Panc1 (cell line): ENCODE measurements at regions not wholly inside any gene's neighbourhood (a gene's known extent, or its start where the extent isn't known, plus 50 kb on each side); places are given as distances from the start of the nearest gene placed in this dataset.

Source experiments
- ATAC-seq: fragments of 200-7000 bp; cut with Tn5 transposase; 2 replicates; pipeline ENCODE4 v1.9.1; 2020; ENCODE audit warnings: mild to moderate bottlenecking, moderate library complexity
- BruUV-seq: library from RNA; stranded (reverse); fragments of 400-500 nt; replicated peaks from 2 replicates; lab custom pipeline; 2021; lab: Mats Ljungman, UMichigan
- CTCF ChIA-PET: fragments of 300-600 bp; sonication (Branson Sonifier 250); formaldehyde crosslinking; loops from one replicate; lab custom pipeline; 2022; ENCODE audit warnings: antibody characterized with exemption; lab: Charles Lee
- POLR2A ChIA-PET: fragments of 300-600 bp; sonication (Branson Sonifier 250); formaldehyde crosslinking; loops from one replicate; lab custom pipeline; 2022; ENCODE audit warnings: antibody characterized with exemption; lab: Charles Lee
- DNase-seq: peaks from one replicate; pipeline ENCODE4 v3.0.0-alpha.2; 2010; ENCODE audit warnings: low read depth, low spot score
- H3K27ac ChIP-seq: 2 replicates; pipeline ENCODE4 v1.5.1; 2011; ENCODE audit warnings: mild to moderate bottlenecking, low read length, inconsistent platforms
- H3K27me3 ChIP-seq: fragments of 200-500 bp; sonication (Bioruptor generic); 2 replicates; pipeline ENCODE4 v1.6.0; 2014; ENCODE audit warnings: low read length, inconsistent platforms; ENCODE audit not compliant: control insufficient read depth, insufficient read depth
- H3K36me3 ChIP-seq: fragments of 200-500 bp; sonication (Bioruptor generic); 2 replicates; pipeline ENCODE4 v1.5.1; 2014; ENCODE audit warnings: inconsistent platforms, mild to moderate bottlenecking, low read length, moderate library complexity; ENCODE audit not compliant: control insufficient read depth, insufficient read depth
- H3K4me1 ChIP-seq: 2 replicates; pipeline ENCODE4 v1.5.1; 2011; ENCODE audit warnings: inconsistent platforms, mild to moderate bottlenecking, low read length, moderate library complexity; ENCODE audit not compliant: control insufficient read depth, insufficient read depth
- H3K4me3 ChIP-seq, 2 experiments: 2 replicates each; pipeline ENCODE4 v1.5.1; 2011 to 2012; ENCODE audit warnings: low read depth in 2 of 2, low read length in 2 of 2, mild to moderate bottlenecking in 2 of 2, inconsistent platforms in 1 of 2, moderate library complexity in 1 of 2
- H3K9me3 ChIP-seq: fragments of 200-500 bp; sonication (Bioruptor generic); 2 replicates; pipeline ENCODE4 v1.5.1; 2014; ENCODE audit warnings: low read depth, mild to moderate bottlenecking, inconsistent platforms, low read length, moderate library complexity; ENCODE audit not compliant: control insufficient read depth, insufficient read depth
- CTCF ChIP-seq: fragments of 450-650 bp; IDR thresholded peaks from 2 replicates; pipeline ENCODE4 v1.5.1; 2017; ENCODE audit warnings: mild to moderate bottlenecking
- POLR2AphosphoS5 ChIP-seq: IDR thresholded peaks from 2 replicates; pipeline ENCODE4 v1.6.1; 2012; ENCODE audit warnings: mild to moderate bottlenecking, low read depth, low read length, moderate library complexity
- REST ChIP-seq, 2 experiments: IDR thresholded peaks; 2 replicates each; pipeline ENCODE4 v1.6.1; 2011 to 2012; ENCODE audit warnings: low read depth in 2 of 2, control low read depth in 1 of 2, low read length in 1 of 2, mild to moderate bottlenecking in 1 of 2, moderate library complexity in 1 of 2; ENCODE audit not compliant: insufficient read depth in 1 of 2
- SIN3A ChIP-seq: IDR thresholded peaks from 2 replicates; pipeline ENCODE4 v1.6.1; 2012; ENCODE audit warnings: low read depth, mild to moderate bottlenecking, low read length, moderate library complexity, borderline replicate concordance; ENCODE audit not compliant: insufficient read depth
- TCF7L2 ChIP-seq: IDR thresholded peaks from 2 replicates; pipeline ENCODE4 v1.6.1; 2011; ENCODE audit warnings: mild to moderate bottlenecking, low read depth, low read length, inconsistent platforms
- in situ Hi-C: cut with HindIII; loops from 2 replicates; pipeline ENCODE4 v1.10.0; 2016; ENCODE audit warnings: low sequenced_read_pairs, low pct_unique_long_range_greater_than_20kb
- intact Hi-C: fragments of 100-400 bp; cut with micrococcal nuclease; formaldehyde crosslinking; loops from one replicate; pipeline ENCODE4 v1.10.0; 2022; ENCODE audit not compliant: unreplicated experiment

DNA sequence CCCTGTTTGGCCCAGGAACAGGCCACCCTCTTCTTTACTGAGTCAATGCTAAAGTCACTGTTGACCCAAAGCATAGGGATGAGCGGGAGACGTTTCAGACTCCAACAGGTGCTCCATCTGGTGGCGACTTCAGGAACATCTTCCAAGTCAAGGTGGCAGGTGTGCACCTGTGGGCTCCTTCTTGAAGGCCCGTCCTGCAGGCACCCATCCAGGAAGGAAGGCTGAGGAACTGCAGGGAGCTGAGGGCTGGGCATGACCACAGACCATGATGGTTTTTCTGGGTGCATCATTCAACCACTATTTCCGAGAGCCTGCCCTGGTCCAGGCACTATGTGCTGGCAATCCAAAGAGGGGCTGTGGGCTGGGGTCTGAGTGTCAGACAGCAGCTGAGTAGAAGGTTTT lies 142.8 kb downstream of the NDUFA10 start:
- peak; percentile 18 for DNase-seq
- ChIA-PET CTCF (no interaction called here), POLR2A (no interaction called here)
- Histone ChIP-seq H3K4me1 (no peaks in the 10 kb centered on the region), H3K36me3 (no peaks in the 10 kb centered on the region), H3K27me3 (no peaks in the 10 kb centered on the region; the same call in 1 of the 2 replicates), H3K27ac (no peak overlapping the region), H3K4me3 (no peak overlapping the region), H3K9me3 (peaks cover 23% of the 10 kb centered on the region; the same call in 1 of the 2 replicates)
- in situ Hi-C loops = no loop called here
- TF ChIP-seq CTCF = peak; percentile 81
- TF ChIP-seq POLR2AphosphoS5 = no peak
- ATAC-seq = peak; percentile 85
- BruUV-seq = no TSS peak
- intact Hi-C loops = no loop called here

GRCh38 chr2:239881561-239882320 lies 143.4 kb downstream of the NDUFA10 start:
- in situ Hi-C loops (no loop called here), intact Hi-C loops (no loop called here)
- ChIA-PET CTCF (no interaction called here), POLR2A (no interaction called here)
- no TSS peak for BruUV-seq
- Histone ChIP-seq H3K4me1 (no peaks in the 10 kb centered on the region), H3K27me3 (peaks cover 4% of the 10 kb centered on the region), H3K4me3 (no peak overlapping the region), H3K9me3 (peaks cover 21% of the 10 kb centered on the region; the same call in 1 of the 2 replicates), H3K36me3 (no peaks in the 10 kb centered on the region), H3K27ac (no peak overlapping the region)
- no peak for TF ChIP-seq CTCF
- TF ChIP-seq POLR2AphosphoS5 = no peak
- TF ChIP-seq REST (IDR thresholded peaks at IDR 0.05; ENCODE audit: insufficient read depth in 1 of 2, low read depth in 2 of 2, low read length in 1 of 2) = no peak
- TF ChIP-seq TCF7L2 = no peak
- no peak for TF ChIP-seq SIN3A
- no peak for DNase-seq
- ATAC-seq = peak; percentile 42; the same call in 1 of the 2 replicates
